Globus pallidus (tissue), 1 donor: ENCODE measurements at regions not wholly inside any gene's neighbourhood (a gene's known extent, or its start where the extent isn't known, plus 50 kb on each side); places are given as distances from the start of the nearest gene placed in this dataset.

Source experiments
- DNase-seq: peaks from one replicate; pipeline ENCODE4 v3.0.0-alpha.2; 2015; ENCODE audit warnings: low spot score

- no peak for DNase-seq
Observed at GRCh38 chr5:60259730-60260129, 366.2 kb upstream of the PDE4D start.

- no peak for DNase-seq
Observed at GRCh38 chr5:60257596-60258271, 364.2 kb upstream of the PDE4D start.

- no peak for DNase-seq
Observed at GRCh38 chr5:60256546-60256945, 363.0 kb upstream of the PDE4D start.

DNA sequence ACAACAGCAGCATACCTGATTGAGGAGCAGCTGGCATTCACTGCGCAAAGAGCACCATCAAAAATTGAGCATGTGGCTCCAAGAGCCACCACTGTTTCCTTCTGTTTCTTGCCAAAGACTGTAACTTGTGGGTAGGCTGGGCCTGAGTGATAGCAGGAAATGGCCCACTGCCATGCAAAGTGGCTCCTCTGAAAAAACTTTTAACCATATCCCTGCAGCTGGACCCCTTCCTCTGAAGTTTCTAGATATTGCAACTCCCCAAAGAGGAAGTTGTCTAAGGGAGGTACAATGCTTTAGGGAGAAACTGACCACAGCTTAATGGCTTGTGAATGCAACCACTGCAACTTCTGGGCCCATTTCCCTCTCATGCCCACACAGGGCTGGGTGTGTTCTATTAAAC, 355.4 kb upstream of the PDE4D start:
- peak; percentile 46 for DNase-seq

DNA sequence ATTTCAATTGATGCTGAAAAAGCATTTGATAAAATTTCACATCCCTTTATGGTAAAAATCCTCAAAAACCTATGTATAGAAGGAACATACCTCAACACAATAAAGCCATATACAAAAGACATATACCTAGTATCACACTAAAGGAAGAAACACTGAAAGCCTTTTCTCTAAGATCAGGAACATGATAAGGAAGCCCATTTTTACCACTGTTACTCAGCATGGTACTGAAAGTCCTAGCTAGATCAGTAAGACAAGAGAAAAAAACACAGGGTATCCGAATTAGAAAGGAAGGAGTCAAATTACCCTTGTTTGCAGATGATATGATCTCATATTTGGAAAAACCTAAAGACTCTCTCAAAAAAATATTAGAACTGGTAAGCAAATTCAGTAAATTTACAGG, 350.2 kb upstream of the PDE4D start:
- no peak for DNase-seq

DNA sequence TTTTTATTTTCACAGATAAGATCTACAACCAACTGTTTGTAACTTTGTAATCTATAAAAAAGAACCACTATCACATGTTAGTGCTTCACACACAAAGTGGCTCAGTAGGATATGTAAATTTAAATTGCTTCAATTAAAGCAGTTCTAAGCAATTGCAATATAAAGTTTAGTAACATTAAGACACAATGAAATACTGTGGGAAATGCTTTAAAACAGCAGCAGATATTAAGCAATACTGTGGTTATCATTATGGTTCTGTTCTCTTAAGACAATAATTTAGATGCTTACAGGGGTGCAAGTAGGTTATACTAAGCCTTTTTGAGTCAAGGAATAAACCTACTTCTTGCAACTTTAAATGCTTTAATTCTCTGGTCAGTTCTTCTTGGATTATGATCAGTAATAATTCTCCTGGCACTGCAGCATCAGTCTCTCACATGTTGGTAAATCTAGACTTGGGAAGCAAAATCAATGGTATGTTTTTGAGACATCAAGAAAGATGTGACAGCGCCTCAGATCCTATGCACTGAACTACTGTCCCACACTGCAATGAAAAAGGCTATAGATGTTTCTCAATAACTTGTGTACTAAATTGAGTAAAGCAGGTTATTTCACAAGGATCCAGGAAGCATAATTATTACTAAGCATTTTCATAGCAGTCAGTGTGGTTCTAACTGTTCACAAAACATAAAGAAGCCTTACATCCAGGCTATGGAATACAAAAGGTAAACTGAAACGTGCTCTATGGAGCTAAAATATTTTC, 338.7 kb upstream of the PDE4D start:
- DNase-seq: no peak

DNA sequence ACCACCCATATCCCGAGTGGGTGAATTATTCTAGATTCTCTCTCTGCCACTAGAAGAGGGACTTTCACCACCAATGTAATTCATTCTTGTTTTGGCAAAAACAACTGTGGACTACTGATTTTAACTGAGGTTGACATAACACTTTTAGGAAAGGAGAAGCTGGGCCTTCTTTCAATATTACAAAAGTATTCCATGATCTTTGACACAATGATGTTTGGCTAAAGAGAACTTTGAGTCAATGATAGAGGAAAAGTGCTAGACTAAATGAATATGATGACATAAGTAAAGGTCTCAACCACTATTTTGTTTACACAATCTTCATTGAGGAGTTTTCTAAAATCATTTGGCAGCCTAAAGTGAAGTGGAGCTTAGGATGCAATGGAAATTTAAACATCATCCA, 336.9 kb upstream of the PDE4D start:
- DNase-seq: no peak

GRCh38 chr5:60229691-60230185, 336.2 kb upstream of the PDE4D start:
- DNase-seq: no peak

- DNase-seq: no peak
Observed at GRCh38 chr5:60228676-60229075, 335.1 kb upstream of the PDE4D start.

GRCh38 chr5:60226128-60226527, 332.6 kb upstream of the PDE4D start:
- no peak for DNase-seq

DNA sequence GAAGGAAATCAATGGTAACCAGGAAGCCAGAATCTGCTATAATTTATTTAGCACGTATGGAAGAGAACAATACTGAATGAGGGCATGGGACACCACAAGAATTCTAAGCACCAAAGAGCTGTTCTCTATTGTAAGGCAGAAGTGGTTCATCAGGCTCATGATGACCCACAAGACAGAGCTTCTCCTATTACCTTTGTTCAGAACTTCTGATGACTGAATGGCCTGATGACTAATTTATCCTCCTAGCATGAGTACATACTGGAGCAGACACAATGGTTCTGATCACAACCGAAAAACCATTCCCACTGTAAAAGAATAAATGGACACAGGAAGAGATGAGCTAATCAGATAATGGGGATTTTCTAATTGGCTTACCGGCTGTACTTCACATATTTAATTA, 329.8 kb upstream of the PDE4D start:
- DNase-seq: peak; percentile 7

DNA sequence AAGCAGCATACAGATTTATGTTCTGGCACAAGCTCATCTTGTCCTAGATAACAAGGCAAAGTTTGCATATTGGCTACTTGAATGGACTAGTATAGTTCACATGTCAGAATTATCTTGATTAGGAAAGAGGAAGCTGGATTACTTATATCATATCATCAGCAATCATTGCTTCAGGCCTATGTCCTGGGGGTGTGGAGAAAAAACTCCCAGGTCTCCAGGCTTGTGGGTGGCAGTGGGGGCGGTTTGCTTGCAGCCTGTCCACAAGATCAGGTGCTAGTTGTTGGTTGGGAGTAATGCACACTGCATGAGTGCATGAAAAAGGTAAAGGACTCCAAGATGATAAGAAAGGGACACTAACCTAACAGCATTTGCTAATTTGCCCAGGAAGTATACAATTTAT, 326.4 kb upstream of the PDE4D start:
- DNase-seq: no peak

DNA sequence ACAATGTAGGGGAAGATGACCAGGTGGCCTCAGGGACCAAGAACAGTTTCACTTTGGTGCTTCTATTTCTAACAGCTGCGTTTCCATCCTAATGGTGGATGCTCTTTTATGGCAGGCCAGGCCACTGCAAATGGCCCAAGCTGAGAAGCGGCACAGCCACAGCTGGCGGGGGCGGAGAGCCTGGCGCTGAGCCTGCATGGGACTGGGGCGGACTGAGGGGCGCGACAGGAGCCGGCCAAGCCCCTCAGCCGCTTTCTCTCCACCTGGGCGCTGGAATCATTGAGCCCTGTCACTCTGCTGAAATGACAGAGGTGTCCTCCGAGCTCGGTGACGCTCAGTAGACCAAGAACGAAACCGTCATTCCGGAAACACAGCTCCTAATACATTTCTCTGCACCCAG, 317.3 kb upstream of the PDE4D start:
- no peak for DNase-seq

GRCh38 chr5:60209146-60209840, 315.8 kb upstream of the PDE4D start:
- DNase-seq: no peak

- no peak for DNase-seq
Observed at GRCh38 chr5:60208716-60209115, 315.2 kb upstream of the PDE4D start.

DNA sequence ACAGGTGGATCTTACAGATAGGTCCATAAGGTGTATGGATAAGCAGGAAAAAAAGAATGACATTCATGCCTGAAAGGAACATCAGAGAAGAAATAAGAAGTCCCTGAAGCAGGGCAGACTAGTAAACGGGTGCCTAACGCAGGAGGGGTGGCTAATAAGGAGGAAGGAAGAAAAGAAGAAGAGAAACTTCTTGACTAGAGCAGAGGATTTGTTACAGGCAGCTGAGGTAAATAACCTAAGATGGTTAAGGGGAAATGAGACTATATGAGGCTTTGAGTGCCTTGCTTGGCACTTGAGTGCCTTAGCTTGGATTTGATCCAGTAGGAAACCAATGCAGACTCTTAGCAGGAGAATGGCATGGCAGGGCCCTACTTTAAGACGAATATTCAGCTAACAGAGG, 313.5 kb upstream of the PDE4D start:
- DNase-seq: peak; percentile 37

DNA sequence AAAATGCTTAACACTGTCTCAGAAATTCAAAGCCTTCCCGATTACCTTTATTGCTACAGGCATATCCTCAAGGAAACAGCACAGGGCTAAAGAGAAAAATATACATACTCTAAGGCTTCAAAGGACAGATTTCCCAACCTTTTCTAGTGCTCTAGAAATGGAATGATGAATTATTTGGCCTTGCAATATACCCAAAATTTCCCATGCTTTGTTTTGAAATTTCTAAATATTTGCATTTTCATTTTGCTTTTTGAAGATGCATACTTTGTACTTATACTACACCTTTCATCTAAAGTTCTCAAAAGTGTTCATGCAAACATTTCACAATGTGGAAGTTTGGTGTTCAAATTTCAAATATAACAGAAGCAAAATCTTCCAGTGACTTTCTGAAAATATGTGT, 312.7 kb upstream of the PDE4D start:
- no peak for DNase-seq

GRCh38 chr5:60205071-60205470, 311.5 kb upstream of the PDE4D start:
- no peak for DNase-seq

DNA sequence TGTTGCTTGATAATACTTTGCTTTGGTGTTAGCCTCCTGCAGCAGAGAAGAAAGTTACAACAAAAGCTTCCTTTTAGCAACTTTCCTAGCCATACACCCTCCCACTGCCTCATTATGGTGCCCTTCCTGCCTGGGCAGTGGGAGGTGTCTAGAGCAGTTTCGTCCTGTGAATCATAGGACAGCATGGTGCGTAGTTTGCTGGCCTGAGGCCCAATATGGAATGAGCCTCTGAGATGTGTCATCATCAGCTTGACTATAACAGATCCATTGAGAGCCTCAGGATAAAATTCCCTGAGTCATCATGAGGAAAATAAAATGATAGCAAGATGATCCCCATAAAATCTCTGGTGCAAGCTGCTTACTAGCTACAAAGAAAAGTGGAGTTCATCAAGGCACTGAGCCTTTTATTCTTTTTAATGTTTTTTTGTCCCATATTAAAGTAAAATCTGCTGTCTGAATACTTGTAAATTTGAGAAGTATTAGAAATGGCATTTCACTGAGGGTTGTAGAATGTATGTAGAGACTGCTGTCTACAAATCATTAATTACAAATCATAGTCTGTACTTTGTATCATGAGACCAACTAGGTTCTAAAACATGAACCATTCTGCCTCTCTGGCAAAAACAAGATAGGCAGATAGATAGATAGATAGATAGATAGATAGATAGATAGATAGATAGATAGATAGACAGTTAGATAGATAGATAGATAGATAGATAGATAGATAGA, 303.0 kb upstream of the PDE4D start:
- DNase-seq: no peak

- DNase-seq: no peak
Observed at GRCh38 chr5:60195551-60195950, 302.0 kb upstream of the PDE4D start.

DNA sequence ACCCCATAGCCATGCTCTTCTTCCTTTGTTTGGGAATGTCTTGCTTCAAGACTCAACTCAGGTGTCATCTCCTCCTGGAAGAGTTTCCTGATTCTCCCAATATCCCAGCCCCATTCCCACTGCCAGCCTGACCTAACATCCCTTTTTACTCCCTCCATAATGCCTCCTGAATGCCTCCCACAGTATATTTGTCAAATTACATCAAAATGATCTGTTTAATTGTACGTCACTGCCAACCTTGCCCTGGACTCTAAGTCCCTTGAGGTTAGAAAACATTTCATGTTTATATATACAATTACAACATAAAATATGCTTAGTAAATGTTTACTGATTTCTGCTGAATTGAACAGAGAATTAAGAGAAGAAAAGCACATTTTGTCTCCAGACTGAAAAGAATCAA, 301.6 kb upstream of the PDE4D start:
- DNase-seq: no peak
